ENCODE measurements at regions not wholly inside any gene's neighbourhood (a gene's known extent, or its start where the extent isn't known, plus 50 kb on each side); places are given as distances from the start of the nearest gene placed in this dataset.

DNA sequence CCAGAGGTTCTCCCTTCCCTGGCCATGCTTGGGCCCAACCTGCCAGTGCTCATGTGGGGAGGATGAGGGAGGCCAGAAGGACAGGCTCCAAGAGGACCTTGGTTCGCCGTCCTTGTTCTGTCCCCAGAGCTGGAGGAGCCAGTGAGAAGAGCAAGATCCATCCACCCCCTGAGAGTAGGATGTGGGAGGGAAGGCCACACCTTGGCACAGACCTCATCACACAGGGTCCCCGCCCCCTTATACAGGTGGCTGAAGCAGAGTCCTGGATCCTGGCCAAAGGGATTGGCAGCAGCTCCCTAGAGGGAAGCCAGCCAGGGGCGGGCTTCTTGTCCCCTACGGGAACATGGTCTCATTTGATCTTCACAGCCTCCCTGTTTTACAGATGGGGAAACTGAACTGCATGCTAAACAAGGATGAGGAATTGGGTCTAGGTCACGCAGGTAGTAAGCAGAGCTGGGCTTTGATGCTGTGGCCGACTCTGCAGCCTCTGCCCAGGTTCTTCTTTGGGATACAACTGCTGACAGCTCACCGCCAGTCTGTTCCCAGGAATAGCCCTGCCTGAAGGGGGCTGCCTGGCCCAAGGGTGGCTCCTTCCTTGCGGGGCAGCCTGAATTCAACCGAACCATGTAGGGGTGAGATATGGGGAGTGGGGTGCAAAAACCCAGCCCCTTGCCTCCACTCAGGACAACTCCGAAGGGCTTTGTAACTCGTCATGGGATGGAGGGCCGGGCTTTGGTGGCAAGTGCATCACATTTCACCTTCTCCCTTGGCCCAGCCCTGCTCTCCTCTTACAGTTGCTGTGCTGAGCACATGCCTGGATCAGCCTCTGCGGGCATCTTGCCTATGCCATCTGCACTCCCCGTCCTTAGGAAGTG, 62.2 kb upstream of the KDM7A start (continued):
- peak; percentile 28; the same call in 1 of the 2 replicates for TF ChIP-seq ZNF501 (CRISPR knock-in tag; IDR thresholded peaks at IDR 0.05)
- TF ChIP-seq FOXP1 (IDR thresholded peaks at IDR 0.05) = no peak
- peak; percentile 46; the same call in 1 of the 2 replicates for TF ChIP-seq FOXP1 (CRISPR knock-in tag; IDR thresholded peaks at IDR 0.05)
- 0 out of 2 replicates have a peak, but pooled peaks have one; percentile 34 for TF ChIP-seq KDM5B (CRISPR knock-in tag; IDR thresholded peaks at IDR 0.05; ENCODE audit: borderline replicate concordance)
- 0 out of 2 replicates have a peak, but pooled peaks have one; percentile 29 for TF ChIP-seq ZNF232 (CRISPR knock-in tag; IDR thresholded peaks at IDR 0.05; ENCODE audit: borderline replicate concordance)
- TF ChIP-seq TBX2 (CRISPR knock-in tag; IDR thresholded peaks at IDR 0.05; ENCODE audit: borderline replicate concordance) = no peak
- TF ChIP-seq, protein P1, sequence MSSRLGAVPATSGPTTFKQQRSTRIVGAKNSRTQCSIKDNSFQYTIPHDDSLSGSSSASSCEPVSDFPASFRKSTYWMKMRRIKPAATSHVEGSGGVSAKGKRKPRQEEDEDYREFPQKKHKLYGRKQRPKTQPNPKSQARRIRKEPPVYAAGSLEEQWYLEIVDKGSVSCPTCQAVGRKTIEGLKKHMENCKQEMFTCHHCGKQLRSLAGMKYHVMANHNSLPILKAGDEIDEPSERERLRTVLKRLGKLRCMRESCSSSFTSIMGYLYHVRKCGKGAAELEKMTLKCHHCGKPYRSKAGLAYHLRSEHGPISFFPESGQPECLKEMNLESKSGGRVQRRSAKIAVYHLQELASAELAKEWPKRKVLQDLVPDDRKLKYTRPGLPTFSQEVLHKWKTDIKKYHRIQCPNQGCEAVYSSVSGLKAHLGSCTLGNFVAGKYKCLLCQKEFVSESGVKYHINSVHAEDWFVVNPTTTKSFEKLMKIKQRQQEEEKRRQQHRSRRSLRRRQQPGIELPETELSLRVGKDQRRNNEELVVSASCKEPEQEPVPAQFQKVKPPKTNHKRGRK (CRISPR knock-in tag; IDR thresholded peaks at IDR 0.05) = no peak
- TF ChIP-seq FOXA3 (CRISPR knock-in tag; IDR thresholded peaks at IDR 0.05) = peak; percentile 53
- TF ChIP-seq ZNF343 (CRISPR knock-in tag; IDR thresholded peaks at IDR 0.05) = no peak
- TF ChIP-seq, protein P2, sequence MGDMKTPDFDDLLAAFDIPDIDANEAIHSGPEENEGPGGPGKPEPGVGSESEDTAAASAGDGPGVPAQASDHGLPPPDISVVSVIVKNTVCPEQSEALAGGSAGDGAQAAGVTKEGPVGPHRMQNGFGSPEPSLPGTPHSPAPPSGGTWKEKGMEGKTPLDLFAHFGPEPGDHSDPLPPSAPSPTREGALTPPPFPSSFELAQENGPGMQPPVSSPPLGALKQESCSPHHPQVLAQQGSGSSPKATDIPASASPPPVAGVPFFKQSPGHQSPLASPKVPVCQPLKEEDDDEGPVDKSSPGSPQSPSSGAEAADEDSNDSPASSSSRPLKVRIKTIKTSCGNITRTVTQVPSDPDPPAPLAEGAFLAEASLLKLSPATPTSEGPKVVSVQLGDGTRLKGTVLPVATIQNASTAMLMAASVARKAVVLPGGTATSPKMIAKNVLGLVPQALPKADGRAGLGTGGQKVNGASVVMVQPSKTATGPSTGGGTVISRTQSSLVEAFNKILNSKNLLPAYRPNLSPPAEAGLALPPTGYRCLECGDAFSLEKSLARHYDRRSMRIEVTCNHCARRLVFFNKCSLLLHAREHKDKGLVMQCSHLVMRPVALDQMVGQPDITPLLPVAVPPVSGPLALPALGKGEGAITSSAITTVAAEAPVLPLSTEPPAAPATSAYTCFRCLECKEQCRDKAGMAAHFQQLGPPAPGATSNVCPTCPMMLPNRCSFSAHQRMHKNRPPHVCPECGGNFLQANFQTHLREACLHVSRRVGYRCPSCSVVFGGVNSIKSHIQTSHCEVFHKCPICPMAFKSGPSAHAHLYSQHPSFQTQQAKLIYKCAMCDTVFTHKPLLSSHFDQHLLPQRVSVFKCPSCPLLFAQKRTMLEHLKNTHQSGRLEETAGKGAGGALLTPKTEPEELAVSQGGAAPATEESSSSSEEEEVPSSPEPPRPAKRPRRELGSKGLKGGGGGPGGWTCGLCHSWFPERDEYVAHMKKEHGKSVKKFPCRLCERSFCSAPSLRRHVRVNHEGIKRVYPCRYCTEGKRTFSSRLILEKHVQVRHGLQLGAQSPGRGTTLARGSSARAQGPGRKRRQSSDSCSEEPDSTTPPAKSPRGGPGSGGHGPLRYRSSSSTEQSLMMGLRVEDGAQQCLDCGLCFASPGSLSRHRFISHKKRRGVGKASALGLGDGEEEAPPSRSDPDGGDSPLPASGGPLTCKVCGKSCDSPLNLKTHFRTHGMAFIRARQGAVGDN (CRISPR knock-in tag; IDR thresholded peaks at IDR 0.05) = peak; percentile 56
- TF ChIP-seq ZNF143 (CRISPR knock-in tag; IDR thresholded peaks at IDR 0.05) = no peak
- no peak for TF ChIP-seq ATM (IDR thresholded peaks at IDR 0.05; ENCODE audit: borderline replicate concordance)
- TF ChIP-seq ZNF891 (CRISPR knock-in tag; IDR thresholded peaks at IDR 0.05) = no peak
- TF ChIP-seq ZSCAN29 (CRISPR knock-in tag; conservative IDR thresholded peaks at IDR 0.05) = no peak
- no peak for TF ChIP-seq SOX6 (IDR thresholded peaks at IDR 0.05)
- peak; percentile 27; the same call in 1 of the 2 replicates for TF ChIP-seq SOX6 (CRISPR knock-in tag; IDR thresholded peaks at IDR 0.05)
- TF ChIP-seq POGZ (CRISPR knock-in tag; IDR thresholded peaks at IDR 0.05) = 0 out of 2 replicates have a peak, but pooled peaks have one; percentile 13

Data from HepG2 (cell line).